Heart right ventricle (tissue), 16 donors: ENCODE measurements at regions not wholly inside any gene's neighbourhood (a gene's known extent, or its start where the extent isn't known, plus 50 kb on each side); places are given as distances from the start of the nearest gene placed in this dataset.

Source experiments
- ATAC-seq, 8 donors: fragments of 200-7000 bp; cut with Tn5 transposase; one replicate each; pipeline ENCODE4 v1.9.1; 2020; ENCODE audit warnings: mild to moderate bottlenecking in 8 of 8, moderate library complexity in 8 of 8, moderate number of reproducible peaks in 1 of 8
- DNase-seq, 2 donors: peaks; one replicate each; pipeline ENCODE4 v3.0.0-alpha.2; 2020
- H3K27ac ChIP-seq, 10 donors: fragments of 200-600 bp; sonication (generic) in 2 of 10; one replicate each; pipeline versions ENCODE4 v1.5.0 to v1.8.0; 2020 to 2022; ENCODE audit warnings: mild to moderate bottlenecking in 3 of 10
- H3K27me3 ChIP-seq, 7 donors: fragments of 200-600 bp; one replicate each; pipeline ENCODE4 v1.8.0; 2021 to 2022; ENCODE audit warnings: mild to moderate bottlenecking in 2 of 7
- H3K36me3 ChIP-seq, 9 donors: fragments of 200-600 bp; sonication (generic) in 1 of 9; one replicate each; pipeline versions ENCODE4 v1.5.0 to v1.8.0; 2020 to 2022; ENCODE audit warnings: mild to moderate bottlenecking in 2 of 9
- H3K4me1 ChIP-seq, 9 donors: fragments of 200-600 bp; sonication (generic) in 1 of 9; one replicate each; pipeline versions ENCODE4 v1.5.0 to v1.8.0; 2020 to 2022; ENCODE audit warnings: mild to moderate bottlenecking in 4 of 9
- H3K4me3 ChIP-seq, 10 donors: fragments of 200-600 bp; sonication (generic) in 2 of 10; one replicate each; pipeline versions ENCODE4 v1.5.0 to v1.8.0; 2020 to 2022; ENCODE audit warnings: mild to moderate bottlenecking in 7 of 10, moderate library complexity in 2 of 10
- H3K9me3 ChIP-seq, 11 donors: fragments of 200-600 bp in 10 of 11; sonication (generic) in 2 of 11; one replicate each; pipeline versions ENCODE4 v1.5.0 to v1.8.0; 2013 to 2022; ENCODE audit warnings: mild to moderate bottlenecking in 2 of 11, control low read depth in 1 of 11, moderate library complexity in 1 of 11
- WGBS, 2 donors: extraction: QIAGEN DNeasy Blood & Tissue Kit; methylation state at CpG; one replicate each; pipeline ENCODE4 v1.1.7; 2013; ENCODE audit warnings: inconsistent platforms in 1 of 2; 5-methylcytosine and 5-hydroxymethylcytosine counted together
- intact Hi-C, 10 donors: fragments of 100-400 bp; cut with DNase I; formaldehyde crosslinking; loops; one replicate each; pipeline versions ENCODE4 v1.11.1 to v1.14.2; 2022
- TF ChIP-seq, protein P1 (sequence below), 9 donors: fragments of 200-600 bp; sonication (generic) in 2 of 9; IDR thresholded peaks; one replicate each; pipeline versions ENCODE4 v1.5.0 to v1.8.0; 2021 to 2022; ENCODE audit warnings: antibody characterized with exemption in 9 of 9, mild to moderate bottlenecking in 5 of 9, moderate library complexity in 1 of 9
- donor health status: Arrhythmogenic right ventricular cardiomyopathy.
- donor health status: ischemic (EF 13 %, LVEDD 7.1; RV severe dilation, severe dysfunction).
- donor health status: healthy with polysubstance abuse.
- donor health status: DM: no; HTN: yes; CAD: no.
- donor health status: DM: no; HTN: no; CAD: no.
- donor health status: ischemic (EF 25% LVEDD 6.9; RV normal size, moderate dysfunction).
- donor health status: ischemic (EF 25% LVEDD 5.7; RV mildly dilated, moderate dysfunction).
- donor health status: healthy.
- donor health status: DM: yes; HTN: yes; CAD: no.
- donor health status: Ischemic cardiomyopathy.
- donor health status: ischemic (EF 35%, LVEDD 5.7; RV mildly dilated, moderate dysfunction).
- donor health status: nonischemic (EF 11% LVEDD 7.7; RV severe dilation, severe dysfunction).
- donor health status: DM: yes; HTN: yes; CAD: no.
- donor health status: PGD.
- donor health status: ischemic (EF 29% LVEDD 5.4; RV normal size, mild dysfunction).
- donor health status: nonischemic (EF 23%, LVEDD 6.1; RV moderate dilation, normal function).

DNA sequence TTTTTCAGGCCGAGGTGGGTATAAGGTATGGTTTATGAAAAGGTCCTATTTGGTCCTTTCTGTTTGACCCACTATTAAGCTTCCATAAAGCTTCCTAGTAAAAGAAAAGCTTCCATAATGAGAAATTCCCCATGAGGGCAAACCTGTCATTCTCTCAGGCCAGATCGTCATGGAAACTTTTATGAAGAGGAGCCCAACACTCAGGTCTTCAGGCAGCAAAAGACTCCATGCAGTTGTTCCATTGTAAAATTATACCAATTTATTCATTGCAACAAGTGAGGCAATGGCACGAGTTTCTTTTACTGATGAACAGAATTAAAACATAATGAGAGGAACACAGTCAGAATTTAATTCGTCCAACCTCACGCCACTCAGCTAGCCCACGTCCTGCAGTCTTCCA lies 188.6 kb downstream of the MTERF1 start:
- Histone ChIP-seq H3K36me3 (no peaks in the 10 kb centered on the region), H3K27me3 (no peaks in the 10 kb centered on the region), H3K9me3 (peaks cover 0 to 10% (median 0%) of the 10 kb centered on the region in 11 donors), H3K27ac (no peak overlapping the region), H3K4me1 (peaks cover 0 to 7% (median 0%) of the 10 kb centered on the region in 9 donors), H3K4me3 (no peak overlapping the region)
- TF ChIP-seq, protein P1, sequence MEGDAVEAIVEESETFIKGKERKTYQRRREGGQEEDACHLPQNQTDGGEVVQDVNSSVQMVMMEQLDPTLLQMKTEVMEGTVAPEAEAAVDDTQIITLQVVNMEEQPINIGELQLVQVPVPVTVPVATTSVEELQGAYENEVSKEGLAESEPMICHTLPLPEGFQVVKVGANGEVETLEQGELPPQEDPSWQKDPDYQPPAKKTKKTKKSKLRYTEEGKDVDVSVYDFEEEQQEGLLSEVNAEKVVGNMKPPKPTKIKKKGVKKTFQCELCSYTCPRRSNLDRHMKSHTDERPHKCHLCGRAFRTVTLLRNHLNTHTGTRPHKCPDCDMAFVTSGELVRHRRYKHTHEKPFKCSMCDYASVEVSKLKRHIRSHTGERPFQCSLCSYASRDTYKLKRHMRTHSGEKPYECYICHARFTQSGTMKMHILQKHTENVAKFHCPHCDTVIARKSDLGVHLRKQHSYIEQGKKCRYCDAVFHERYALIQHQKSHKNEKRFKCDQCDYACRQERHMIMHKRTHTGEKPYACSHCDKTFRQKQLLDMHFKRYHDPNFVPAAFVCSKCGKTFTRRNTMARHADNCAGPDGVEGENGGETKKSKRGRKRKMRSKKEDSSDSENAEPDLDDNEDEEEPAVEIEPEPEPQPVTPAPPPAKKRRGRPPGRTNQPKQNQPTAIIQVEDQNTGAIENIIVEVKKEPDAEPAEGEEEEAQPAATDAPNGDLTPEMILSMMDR (IDR thresholded peaks at IDR 0.05) = no peak
- intact Hi-C loops = no loop called here
- no peak for DNase-seq
- ATAC-seq = no peak
- WGBS, 2 donors = 93 to 96% methylated on average over 6 of the region's 6 CpGs

DNA sequence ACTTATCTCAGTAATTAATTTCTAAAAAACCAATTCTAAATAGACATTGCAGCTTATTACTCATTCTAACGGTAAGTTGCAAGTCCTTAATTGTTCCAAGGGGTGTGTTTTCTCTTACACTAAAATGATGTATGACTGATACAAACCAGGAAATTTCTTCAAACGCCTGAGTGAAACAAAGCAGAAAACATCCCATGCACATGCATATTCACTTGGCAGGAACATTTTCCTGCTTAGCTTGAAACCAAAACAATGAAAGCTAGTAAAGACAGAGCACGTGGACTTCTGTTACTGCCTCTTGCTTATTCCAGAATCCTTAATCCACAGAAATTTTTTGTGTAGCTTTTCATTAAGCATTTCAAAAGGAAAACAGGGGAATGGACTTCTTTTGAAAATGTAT lies 187.7 kb downstream of the MTERF1 start:
- Histone ChIP-seq H3K4me3 (no peak overlapping the region), H3K36me3 (no peaks in the 10 kb centered on the region), H3K4me1 (peaks cover 0 to 7% (median 0%) of the 10 kb centered on the region in 9 donors), H3K9me3 (peaks cover 0 to under 1% (median 0%) of the 10 kb centered on the region in 11 donors), H3K27me3 (no peaks in the 10 kb centered on the region), H3K27ac (no peak overlapping the region)
- TF ChIP-seq, protein P1 (IDR thresholded peaks at IDR 0.05) = no peak
- intact Hi-C loops = no loop called here
- ATAC-seq (no peak), DNase-seq (no peak)
- 30 to 35% methylated on average over 3 of the region's 3 CpGs for WGBS, 2 donors

DNA sequence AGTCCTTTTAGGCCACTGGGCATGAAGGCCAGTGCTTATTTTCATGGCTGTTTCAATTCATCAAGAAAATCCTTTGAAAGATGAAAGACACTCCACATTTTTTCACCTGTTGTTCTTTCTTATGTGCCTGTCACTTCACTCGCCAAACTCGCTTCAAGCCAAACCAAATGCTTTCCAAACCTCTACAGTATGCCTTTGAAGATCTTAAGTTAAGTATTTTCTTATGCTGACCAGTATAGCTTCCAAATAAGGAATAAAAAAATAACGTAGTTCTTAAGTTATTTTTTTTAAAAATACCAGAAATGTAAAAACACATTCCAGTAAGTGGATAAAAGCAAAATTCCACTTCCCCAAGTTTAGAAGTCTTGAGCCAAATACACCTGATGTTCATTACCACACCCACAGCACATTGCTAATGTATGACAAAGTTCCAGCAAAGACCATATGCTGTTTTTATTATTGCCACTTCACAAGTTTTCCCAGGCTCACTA lies 186.1 kb downstream of the MTERF1 start:
- no peak for DNase-seq
- TF ChIP-seq, protein P1 (IDR thresholded peaks at IDR 0.05) = no peak
- Histone ChIP-seq H3K27ac (no peak overlapping the region), H3K4me3 (no peak overlapping the region), H3K4me1 (peaks cover 0 to 7% (median 0%) of the 10 kb centered on the region in 9 donors), H3K9me3 (no peaks in the 10 kb centered on the region), H3K36me3 (no peaks in the 10 kb centered on the region), H3K27me3 (no peaks in the 10 kb centered on the region)
- 74 to 81% methylated on average over 3 of the region's 3 CpGs for WGBS, 2 donors
- intact Hi-C loops = no loop called here
- ATAC-seq = no peak

DNA sequence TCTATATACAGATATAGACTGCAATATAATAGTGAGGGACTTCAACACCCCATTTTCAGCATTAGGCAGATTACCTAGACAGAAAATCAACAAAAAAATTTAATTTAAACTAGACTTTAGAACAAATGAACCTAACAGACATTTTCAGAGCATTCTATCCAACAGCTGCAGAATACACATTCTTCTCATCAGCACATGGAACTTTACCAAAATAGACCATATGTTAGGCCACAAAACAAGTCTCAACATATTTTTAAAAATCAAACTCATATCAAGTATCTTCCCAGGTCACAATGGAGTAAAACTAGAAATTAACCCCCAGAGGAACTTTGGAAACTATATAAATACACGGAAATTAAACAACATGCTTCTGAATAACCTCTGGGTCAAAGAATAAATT lies 169.6 kb downstream of the MTERF1 start:
- no peaks in the 10 kb centered on the region for H3K36me3 ChIP-seq
- DNase-seq = no peak
- no peak overlapping the region for H3K27ac ChIP-seq
- WGBS, 2 donors = 55 to 63% methylated on average over 1 of the region's 1 CpG
- H3K4me1 ChIP-seq = no peaks in the 10 kb centered on the region
- TF ChIP-seq, protein P1 (IDR thresholded peaks at IDR 0.05) = no peak
- no peaks in the 10 kb centered on the region for H3K27me3 ChIP-seq
- ATAC-seq = no peak
- peaks cover 0 to 49% (median 9%) of the 10 kb centered on the region in 11 donors for H3K9me3 ChIP-seq
- no peak overlapping the region for H3K4me3 ChIP-seq
- intact Hi-C loops = loop anchor here in 1 of 10 donors (2.0 kb wide), 1 partner anchor 58 kb away; no protein-coding TSS in a partner anchor
